ENCODE measurements at regions not wholly inside any gene's neighbourhood (a gene's known extent, or its start where the extent isn't known, plus 50 kb on each side); places are given as distances from the start of the nearest gene placed in this dataset.

DNA sequence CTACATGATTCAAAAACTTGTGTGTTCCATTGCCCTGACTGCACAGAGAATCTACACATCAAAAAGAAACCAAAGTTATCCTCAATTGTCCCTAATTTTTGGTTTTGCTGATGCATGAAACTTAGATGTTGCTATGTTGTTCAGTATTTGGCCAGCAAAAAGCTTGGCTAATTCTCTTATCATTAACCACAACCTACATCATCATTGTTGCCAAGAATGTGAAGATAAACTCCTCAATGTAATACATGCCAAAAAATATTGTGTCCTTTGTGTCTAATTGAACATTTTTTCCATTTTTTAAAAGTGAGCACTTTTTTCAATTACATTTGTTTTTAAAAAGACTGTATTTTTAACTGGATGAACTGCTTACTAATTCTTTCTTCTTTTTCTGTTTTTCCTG lies 268.0 kb upstream of the SEMA3D start:
- Histone ChIP-seq H3K27me3 (no peaks in the 10 kb centered on the region), H3K27ac (no peak overlapping the region), H3K36me3 (no peaks in the 10 kb centered on the region), H3K9me3 (no peaks in the 10 kb centered on the region), H3K4me3 (no peak overlapping the region), H3K4me1 (no peaks in the 10 kb centered on the region)
- intact Hi-C loops (cut with DNase I), result no loop called here
- DNase-seq (no peak), ATAC-seq (no peak)
- no peak for TF ChIP-seq CTCF (IDR thresholded peaks at IDR 0.05)

GRCh38 chr7:85452674-85453073 lies 265.8 kb upstream of the SEMA3D start:
- Histone ChIP-seq H3K36me3 (no peaks in the 10 kb centered on the region), H3K9me3 (no peaks in the 10 kb centered on the region), H3K27ac (no peak overlapping the region), H3K4me3 (no peak overlapping the region), H3K27me3 (no peaks in the 10 kb centered on the region), H3K4me1 (no peaks in the 10 kb centered on the region)
- ATAC-seq (no peak), DNase-seq (no peak)
- TF ChIP-seq CTCF (IDR thresholded peaks at IDR 0.05), result no peak
- intact Hi-C loops (cut with DNase I), result no loop called here

DNA sequence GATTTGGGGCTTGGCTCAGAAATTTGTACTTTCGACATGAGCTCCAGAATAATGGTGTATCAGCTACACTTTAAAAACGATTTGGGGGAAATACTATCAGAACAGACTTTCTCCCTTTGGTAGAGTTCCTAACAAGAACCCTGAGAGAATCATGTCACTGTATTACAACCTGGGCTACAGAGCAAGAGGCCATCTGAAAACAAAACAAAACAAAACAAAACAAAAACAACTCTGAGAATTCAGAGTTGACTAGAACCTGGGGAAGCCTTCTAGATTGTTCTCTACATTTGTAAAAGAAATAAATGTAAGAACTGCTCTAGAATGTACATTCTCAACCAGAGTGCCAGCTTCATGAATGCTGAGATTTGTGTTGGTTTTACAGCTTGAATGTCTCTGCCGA lies 262.6 kb upstream of the SEMA3D start:
- DNase-seq (no peak), ATAC-seq (no peak)
- H3K36me3 ChIP-seq, result no peaks in the 10 kb centered on the region
- no peak overlapping the region for H3K4me3 ChIP-seq
- H3K27me3 ChIP-seq, result no peaks in the 10 kb centered on the region
- WGBS, 2 donors, result 84 to 87% methylated on average over 3 of the region's 3 CpGs
- no peak overlapping the region for H3K27ac ChIP-seq
- H3K9me3 ChIP-seq, result no peaks in the 10 kb centered on the region
- no peak for TF ChIP-seq CTCF (IDR thresholded peaks at IDR 0.05)
- H3K4me1 ChIP-seq, result no peaks in the 10 kb centered on the region
- intact Hi-C loops (cut with DNase I), result no loop called here

- ATAC-seq, result no peak
- Histone ChIP-seq H3K27ac (no peak overlapping the region), H3K27me3 (no peaks in the 10 kb centered on the region), H3K36me3 (no peaks in the 10 kb centered on the region), H3K4me1 (no peaks in the 10 kb centered on the region), H3K9me3 (no peaks in the 10 kb centered on the region), H3K4me3 (no peak overlapping the region)
- intact Hi-C loops (cut with DNase I), result no loop called here
- DNase-seq, result no peak
- TF ChIP-seq CTCF (IDR thresholded peaks at IDR 0.05), result no peak
- 51 to 69% methylated on average over 1 of the region's 1 CpG for WGBS, 2 donors
These were observed 260.1 kb upstream of the SEMA3D start for GRCh38 chr7:85447004-85447403.

GRCh38 chr7:85426487-85426960 lies 239.7 kb upstream of the SEMA3D start:
- H3K27me3 ChIP-seq, result no peaks in the 10 kb centered on the region
- 85 to 89% methylated on average over 2 of the region's 2 CpGs for WGBS, 2 donors
- H3K36me3 ChIP-seq, result no peaks in the 10 kb centered on the region
- no peaks in the 10 kb centered on the region for H3K4me1 ChIP-seq
- intact Hi-C loops (cut with DNase I), result no loop called here
- H3K4me3 ChIP-seq, result no peak overlapping the region
- no peak overlapping the region for H3K27ac ChIP-seq
- no peak for DNase-seq
- peaks cover 0 to 10% (median 0%) of the 10 kb centered on the region in 11 donors for H3K9me3 ChIP-seq
- no peak for ATAC-seq
- TF ChIP-seq CTCF (IDR thresholded peaks at IDR 0.05), result no peak
